H1 (cell line): ENCODE measurements at regions not wholly inside any gene's neighbourhood (a gene's known extent, or its start where the extent isn't known, plus 50 kb on each side); places are given as distances from the start of the nearest gene placed in this dataset.

Experiments
- CTCF ChIA-PET: fragments of 300-600 bp; sonication (Branson Sonifier 250); formaldehyde crosslinking; loops from one replicate; lab custom pipeline; 2021; ENCODE audit not compliant: partially characterized antibody; lab: Charles Lee
- POLR2A ChIA-PET: fragments of 300-600 bp; sonication (Branson Sonifier 250); formaldehyde crosslinking; loops from one replicate; lab custom pipeline; 2021; ENCODE audit warnings: inconsistent platforms; ENCODE audit not compliant: partially characterized antibody; lab: Charles Lee
- DNase-seq, 2 experiments: peaks; one replicate each; pipeline versions ENCODE4 v3.0.0 to v3.0.0-alpha.2; 2010 to 2022; ENCODE audit warnings: low spot score in 2 of 2, low read depth in 1 of 2, mixed read lengths in 1 of 2
- FAIRE-seq: peaks from 2 replicates; lab custom pipeline; 2011; peaks lifted over from hg19 to GRCh38; lab: Jason Lieb, UNC
- H2AFZ ChIP-seq: 2 replicates; pipeline ENCODE4 v1.8.1; 2012; ENCODE audit warnings: low read length, inconsistent platforms
- H2AK5ac ChIP-seq: 2 replicates; pipeline ENCODE4 v1.6.1; 2013; ENCODE audit warnings: low read depth, low read length
- H2BK120ac ChIP-seq: replicated peaks from 2 replicates; pipeline ENCODE3; 2013; ENCODE audit warnings: low read depth, low read length, inconsistent platforms
- H2BK12ac ChIP-seq: 2 replicates; pipeline ENCODE4 v1.6.1; 2013; ENCODE audit warnings: low read depth, low read length
- H2BK15ac ChIP-seq: 2 replicates; pipeline ENCODE4 v1.6.1; 2013; ENCODE audit warnings: low read length
- H2BK20ac ChIP-seq: 2 replicates; pipeline ENCODE4 v1.6.1; 2013; ENCODE audit warnings: low read length
- H2BK5ac ChIP-seq: 2 replicates; pipeline ENCODE4 v1.6.1; 2013; ENCODE audit warnings: low read depth, low read length
- H3K14ac ChIP-seq: 2 replicates; pipeline ENCODE4 v1.6.1; 2013; ENCODE audit warnings: inconsistent platforms; ENCODE audit not compliant: insufficient read length
- H3K18ac ChIP-seq: 2 replicates; pipeline ENCODE4 v1.6.1; 2013; ENCODE audit warnings: low read length; ENCODE audit errors: extremely low read depth
- H3K23ac ChIP-seq: 2 replicates; pipeline ENCODE4 v1.6.1; 2013; ENCODE audit warnings: inconsistent platforms; ENCODE audit not compliant: insufficient read length
- H3K23me2 ChIP-seq: 2 replicates; pipeline ENCODE4 v1.6.1; 2013; ENCODE audit warnings: low read depth, low read length
- H3K27ac ChIP-seq: 2 replicates; pipeline ENCODE4 v1.6.1; 2011; ENCODE audit warnings: low read depth, low read length, inconsistent platforms
- H3K27me3 ChIP-seq, 4 experiments: replicated peaks in 1 of 4; 1 replicate in 1 of 4; 2 replicates in 3 of 4; pipeline versions ENCODE4 v1.6.1 to v1.8.1; 2011 to 2013; ENCODE audit warnings: low read length in 3 of 4, mild to moderate bottlenecking in 3 of 4, inconsistent platforms in 2 of 4, mixed read lengths in 2 of 4, moderate library complexity in 1 of 4; ENCODE audit not compliant: control insufficient read depth in 3 of 4, insufficient read depth in 3 of 4; ENCODE audit errors: extremely low read depth in 1 of 4
- H3K36me3 ChIP-seq, 4 experiments: 2 replicates each; pipeline versions ENCODE4 v1.6.1 to v1.8.1; 2011 to 2013; ENCODE audit warnings: mild to moderate bottlenecking in 4 of 4, low read length in 3 of 4, moderate library complexity in 2 of 4, control low read depth in 1 of 4, inconsistent platforms in 1 of 4; ENCODE audit not compliant: insufficient read depth in 4 of 4, control insufficient read depth in 2 of 4
- H3K4ac ChIP-seq: replicated peaks from 2 replicates; pipeline ENCODE3; 2013; ENCODE audit warnings: low read length, low read depth, mixed read lengths, inconsistent platforms; ENCODE audit not compliant: insufficient read length
- H3K4me1 ChIP-seq, 4 experiments: replicated peaks in 1 of 4; 1 replicate in 1 of 4; 2 replicates in 3 of 4; pipeline versions ENCODE4 v1.6.1 to v1.8.1; 2011 to 2013; ENCODE audit warnings: low read length in 3 of 4, inconsistent platforms in 2 of 4, mixed read lengths in 1 of 4; ENCODE audit not compliant: insufficient read depth in 4 of 4, control insufficient read depth in 3 of 4
- H3K4me2 ChIP-seq, 2 experiments: 2 replicates each; pipeline versions ENCODE4 v1.6.1 to v1.8.1; 2011 to 2013; ENCODE audit warnings: low read depth in 2 of 2, low read length in 2 of 2, control low read depth in 1 of 2, inconsistent platforms in 1 of 2, mild to moderate bottlenecking in 1 of 2; ENCODE audit not compliant: insufficient read depth in 1 of 2
- H3K4me3 ChIP-seq, 4 experiments: fragments of 200-600, 300-600 bp in 1 of 4; sonication (generic), shearing (Covaris generic), sonication (Bioruptor Twin) in 1 of 4; 2 replicates each; pipeline versions ENCODE4 v1.5.1 to v1.8.1; 2011 to 2016; ENCODE audit warnings: low read length in 4 of 4, low read depth in 3 of 4, control low read depth in 2 of 4, inconsistent platforms in 2 of 4, mild to moderate bottlenecking in 2 of 4, mixed read lengths in 1 of 4, moderate library complexity in 1 of 4; ENCODE audit not compliant: insufficient read depth in 2 of 4; ENCODE audit errors: extremely low read depth in 1 of 4
- H3K56ac ChIP-seq: replicated peaks from 2 replicates; pipeline ENCODE3; 2013; ENCODE audit warnings: low read depth, mild to moderate bottlenecking, mixed read lengths, low read length, inconsistent platforms; ENCODE audit not compliant: insufficient read length
- H3K79me1 ChIP-seq: 2 replicates; pipeline ENCODE4 v1.6.1; 2013; ENCODE audit warnings: low read depth, low read length, control low read depth
- H3K79me2 ChIP-seq, 2 experiments: 2 replicates each; pipeline versions ENCODE4 v1.6.1 to v1.8.1; 2012 to 2013; ENCODE audit warnings: low read length in 2 of 2, mild to moderate bottlenecking in 2 of 2, inconsistent platforms in 1 of 2; ENCODE audit not compliant: insufficient read depth in 2 of 2, control insufficient read depth in 1 of 2
- H3K9ac ChIP-seq, 4 experiments: replicated peaks in 1 of 4; 1 replicate in 1 of 4; 2 replicates in 3 of 4; pipeline versions ENCODE4 v1.6.1 to v1.8.1; 2011 to 2013; ENCODE audit warnings: low read depth in 3 of 4, low read length in 3 of 4, control low read depth in 2 of 4, mild to moderate bottlenecking in 2 of 4, moderate library complexity in 2 of 4, inconsistent platforms in 1 of 4; ENCODE audit errors: extremely low read depth in 1 of 4
- H3K9me3 ChIP-seq, 2 experiments: 2 replicates each; pipeline versions ENCODE4 v1.6.1 to v1.8.1; 2012 to 2013; ENCODE audit warnings: mild to moderate bottlenecking in 2 of 2, moderate library complexity in 2 of 2, control low read depth in 1 of 2, inconsistent platforms in 1 of 2, low read depth in 1 of 2, low read length in 1 of 2, mixed read lengths in 1 of 2; ENCODE audit not compliant: insufficient read depth in 2 of 2
- H4K20me1 ChIP-seq, 2 experiments: replicated peaks in 1 of 2; 2 replicates each; pipeline versions ENCODE3 to v1.8.1; 2011 to 2013; ENCODE audit warnings: inconsistent platforms in 2 of 2, low read length in 2 of 2, mild to moderate bottlenecking in 1 of 2; ENCODE audit not compliant: insufficient read depth in 2 of 2, control insufficient read depth in 1 of 2
- H4K5ac ChIP-seq: 2 replicates; pipeline ENCODE4 v1.6.1; 2013; ENCODE audit warnings: low read length, low read depth, mixed read lengths, inconsistent platforms; ENCODE audit not compliant: insufficient read length
- H4K8ac ChIP-seq: 2 replicates; pipeline ENCODE4 v1.8.0; 2013; ENCODE audit warnings: mild to moderate bottlenecking, moderate library complexity, low read length, inconsistent platforms; ENCODE audit not compliant: insufficient read depth; ENCODE audit errors: extremely low read depth
- H4K91ac ChIP-seq: replicated peaks from 2 replicates; pipeline ENCODE3; 2013; ENCODE audit warnings: low read length, mixed read lengths, inconsistent platforms; ENCODE audit not compliant: insufficient read length
- BCL11A ChIP-seq, 2 experiments: IDR thresholded peaks; one replicate each; pipeline ENCODE4 v1.6.1; 2011; ENCODE audit warnings: low read depth in 2 of 2, low read length in 2 of 2, mild to moderate bottlenecking in 2 of 2
- CBX8 ChIP-seq: fragments of 300-800, 300-1000 bp; sonication (generic); IDR thresholded peaks from 2 replicates; pipeline ENCODE4 v1.7.1; 2016; ENCODE audit warnings: low read depth, low read length, borderline replicate concordance
- CEBPB ChIP-seq: IDR thresholded peaks from 2 replicates; pipeline ENCODE4 v1.6.1; 2012; ENCODE audit warnings: low read depth, low read length
- CTBP2 ChIP-seq: IDR thresholded peaks from 2 replicates; pipeline ENCODE4 v1.7.0; 2011; ENCODE audit warnings: borderline replicate concordance, mild to moderate bottlenecking, moderate library complexity, mixed read lengths, low read length; ENCODE audit not compliant: insufficient read depth, insufficient read length
- EP300 ChIP-seq, 2 experiments: IDR thresholded peaks; 1 replicate in 1 of 2; 2 replicates in 1 of 2; pipeline ENCODE4 v1.6.1; 2011 to 2012; ENCODE audit warnings: low read depth in 2 of 2, low read length in 2 of 2, mild to moderate bottlenecking in 2 of 2, borderline replicate concordance in 1 of 2, inconsistent platforms in 1 of 2, moderate library complexity in 1 of 2
- HDAC2 ChIP-seq, 2 experiments: fragments of 300-600 bp in 1 of 2; sonication (generic) in 1 of 2; IDR thresholded peaks; 2 replicates each; pipeline ENCODE4 v1.6.1; 2011 to 2012; ENCODE audit warnings: low read depth in 2 of 2, low read length in 2 of 2, mild to moderate bottlenecking in 2 of 2, moderate library complexity in 2 of 2, borderline replicate concordance in 1 of 2, inconsistent platforms in 1 of 2
- POLR2AphosphoS5 ChIP-seq: IDR thresholded peaks from 2 replicates; pipeline ENCODE4 v1.6.1; 2011; ENCODE audit warnings: low read depth, low read length
- POU5F1 ChIP-seq: IDR thresholded peaks from 2 replicates; pipeline ENCODE4 v1.6.1; 2011; ENCODE audit warnings: low read depth, mild to moderate bottlenecking, low read length, moderate library complexity
- SIRT6 ChIP-seq: IDR thresholded peaks from one replicate; pipeline ENCODE4 v1.7.1; 2012; ENCODE audit warnings: low read length, inconsistent platforms
- TAF7 ChIP-seq: optimal IDR thresholded peaks from 2 replicates; pipeline ENCODE3; 2011; ENCODE audit warnings: low read depth, mild to moderate bottlenecking, inconsistent platforms, low read length, moderate library complexity, borderline replicate concordance
- WGBS, 2 experiments: shearing (Covaris generic) in 1 of 2; methylation state at CpG; one replicate each; pipeline versions ENCODE4 v1.1.6 to v1.1.7; 2013 to 2015; ENCODE audit warnings: low lambda C conversion rate in 2 of 2, mixed read lengths in 2 of 2, inconsistent platforms in 1 of 2, low coverage in 1 of 2, missing lambda C conversion rate in 1 of 2; ENCODE audit not compliant: insufficient replicate concordance in 2 of 2, insufficient coverage in 1 of 2, insufficient read length in 1 of 2; ENCODE audit errors: extremely low coverage in 1 of 2, missing lambda C conversion rate in 1 of 2; 5-methylcytosine and 5-hydroxymethylcytosine counted together

- no peaks in the 10 kb centered on the region for H4K20me1 ChIP-seq
- H2AFZ ChIP-seq, result peak overlapping the region; percentile 94
- no peak overlapping the region for H4K5ac ChIP-seq
- H3K79me2 ChIP-seq, result no peaks in the 10 kb centered on the region
- H3K4me1 ChIP-seq, result peaks cover 0 to 7% (median 4%) of the 10 kb centered on the region in 4 experiments; a peak in 2 of 7 replicates
- TF ChIP-seq CBX8 (no peak), SIRT6 (no peak), CTBP2 (no peak), HDAC2 (IDR thresholded peaks at IDR 0.05; ENCODE audit: borderline replicate concordance in 1 of 2, low read depth in 2 of 2, low read length in 2 of 2) (no peak), BCL11A (IDR thresholded peaks at IDR 0.05; ENCODE audit: low read depth in 2 of 2, low read length in 2 of 2) (no peak), EP300 (IDR thresholded peaks at IDR 0.05; ENCODE audit: borderline replicate concordance in 1 of 2, low read depth in 2 of 2, low read length in 2 of 2) (no peak), CEBPB (no peak), POU5F1 (no peak), POLR2AphosphoS5 (no peak), TAF7 (no peak)
- H2BK20ac ChIP-seq, result no peak overlapping the region
- no peak overlapping the region for H3K9ac ChIP-seq
- no peak overlapping the region for H3K4me3 ChIP-seq
- H2BK120ac ChIP-seq, result no peak overlapping the region
- H2BK5ac ChIP-seq, result no peak overlapping the region
- H3K23me2 ChIP-seq, result no peaks in the 10 kb centered on the region
- DNase-seq (no peak), FAIRE-seq (no peak)
- H3K23ac ChIP-seq, result no peak overlapping the region
- H3K4ac ChIP-seq, result no peak overlapping the region
- H2BK15ac ChIP-seq, result no peak overlapping the region
- H3K4me2 ChIP-seq, result 0 out of 4 replicates have a peak overlapping the region, but pooled peaks of 1 of the 2 experiments have one; percentile 17
- WGBS, 2 experiments, result 76% methylated on average over 3 of the region's 3 CpGs; no CpG with 5 or more reads in 1 of the 2 experiments
- no peaks in the 10 kb centered on the region for H3K27me3 ChIP-seq
- H3K27ac ChIP-seq, result no peak overlapping the region
- H2BK12ac ChIP-seq, result no peak overlapping the region
- no peak overlapping the region for H3K14ac ChIP-seq
- H4K91ac ChIP-seq, result no peak overlapping the region
- POLR2A ChIA-PET, result no interaction called here
- CTCF ChIA-PET, result interaction anchor here (1.7 to 3.2 kb wide), 3 partner anchors 14 to 31 kb away, joined by 6 to 7 read pairs (median 6); no protein-coding TSS in a partner anchor
- no peak overlapping the region; the same call in 1 of the 2 replicates for H2AK5ac ChIP-seq
- H3K79me1 ChIP-seq, result no peaks in the 10 kb centered on the region
- no peaks in the 10 kb centered on the region for H3K36me3 ChIP-seq
- H4K8ac ChIP-seq, result no peak overlapping the region
- H3K9me3 ChIP-seq, result no peaks in the 10 kb centered on the region
- no peak overlapping the region for H3K56ac ChIP-seq
- no peak overlapping the region for H3K18ac ChIP-seq
Observed at GRCh38 chr12:98123021-98123461, 392.3 kb upstream of the TMPO start.
